ENCODE measurements at regions not wholly inside any gene's neighbourhood (a gene's known extent, or its start where the extent isn't known, plus 50 kb on each side); places are given as distances from the start of the nearest gene placed in this dataset.
"Not testable (repeated sequence)": the region's sequence is repeated elsewhere in the genome, so short reads cannot be mapped to it uniquely, and the experiment has no call there.

- no peak for DNase-seq (ENCODE audit: low spot score)
These were observed 239.1 kb downstream of the CHM start for GRCh38 chrX:85808217-85808616.

- not testable (repeated sequence) for DNase-seq (ENCODE audit: low spot score)
These were observed 275.0 kb downstream of the CHM start for GRCh38 chrX:85772391-85772790.

GRCh38 chrX:85765651-85766050, 281.7 kb downstream of the CHM start:
- no peak for DNase-seq (ENCODE audit: low spot score)

- not testable (repeated sequence) for DNase-seq (ENCODE audit: low spot score)
These were observed 324.3 kb downstream of the CHM start for GRCh38 chrX:85723025-85723424.

- DNase-seq (ENCODE audit: low spot score), result not testable (repeated sequence)
These were observed 323.8 kb upstream of the POF1B start for GRCh38 chrX:85703233-85703632.

- no peak for DNase-seq (ENCODE audit: low spot score)
These were observed 319.5 kb upstream of the POF1B start for GRCh38 chrX:85698921-85699320.

GRCh38 chrX:85685843-85686242, 306.4 kb upstream of the POF1B start:
- DNase-seq (ENCODE audit: low spot score), result no peak

GRCh38 chrX:85666471-85666870, 287.0 kb upstream of the POF1B start:
- DNase-seq (ENCODE audit: low spot score), result no peak

- not testable (repeated sequence) for DNase-seq (ENCODE audit: low spot score)
These were observed 284.5 kb upstream of the POF1B start for GRCh38 chrX:85663970-85664369.

GRCh38 chrX:85630901-85631300, 251.4 kb upstream of the POF1B start:
- DNase-seq (ENCODE audit: low spot score), result no peak

GRCh38 chrX:85627363-85627762, 247.9 kb upstream of the POF1B start:
- no peak for DNase-seq (ENCODE audit: low spot score)

- no peak for DNase-seq (ENCODE audit: low spot score)
These were observed 243.2 kb upstream of the POF1B start for GRCh38 chrX:85622635-85623034.

- no peak for DNase-seq (ENCODE audit: low spot score)
These were observed 241.0 kb upstream of the POF1B start for GRCh38 chrX:85620466-85620865.

GRCh38 chrX:85619962-85620361, 240.5 kb upstream of the POF1B start:
- DNase-seq (ENCODE audit: low spot score), result no peak

GRCh38 chrX:85611926-85612325, 232.5 kb upstream of the POF1B start:
- DNase-seq (ENCODE audit: low spot score), result peak; percentile 9

GRCh38 chrX:85592980-85593379, 213.5 kb upstream of the POF1B start:
- no peak for DNase-seq (ENCODE audit: low spot score)

- DNase-seq (ENCODE audit: low spot score), result no peak
These were observed 212.1 kb upstream of the POF1B start for GRCh38 chrX:85591536-85591935.

- no peak for DNase-seq (ENCODE audit: low spot score)
These were observed 211.2 kb upstream of the POF1B start for GRCh38 chrX:85590638-85591037.

GRCh38 chrX:85573801-85574200, 194.3 kb upstream of the POF1B start:
- DNase-seq (ENCODE audit: low spot score), result no peak

GRCh38 chrX:85570496-85570895, 191.0 kb upstream of the POF1B start:
- DNase-seq (ENCODE audit: low spot score), result no peak

- no peak for DNase-seq (ENCODE audit: low spot score)
These were observed 190.2 kb upstream of the POF1B start for GRCh38 chrX:85569686-85570085.

- DNase-seq (ENCODE audit: low spot score), result no peak
These were observed 189.6 kb upstream of the POF1B start for GRCh38 chrX:85569096-85569495.

GRCh38 chrX:85561231-85561630, 181.8 kb upstream of the POF1B start:
- no peak for DNase-seq (ENCODE audit: low spot score)

- no peak for DNase-seq (ENCODE audit: low spot score)
These were observed 165.1 kb upstream of the POF1B start for GRCh38 chrX:85544609-85545008.

- no peak for DNase-seq (ENCODE audit: low spot score)
These were observed 164.4 kb upstream of the POF1B start for GRCh38 chrX:85543866-85544265.

All from SW480 (cell line).